ENCODE measurements at regions not wholly inside any gene's neighbourhood (a gene's known extent, or its start where the extent isn't known, plus 50 kb on each side); places are given as distances from the start of the nearest gene placed in this dataset.
A peak's percentile ranks its signal among the peaks of the same experiment; 100 is the strongest.
"Not testable (repeated sequence)": the region's sequence is repeated elsewhere in the genome, so short reads cannot be mapped to it uniquely, and the experiment has no call there.

DNA sequence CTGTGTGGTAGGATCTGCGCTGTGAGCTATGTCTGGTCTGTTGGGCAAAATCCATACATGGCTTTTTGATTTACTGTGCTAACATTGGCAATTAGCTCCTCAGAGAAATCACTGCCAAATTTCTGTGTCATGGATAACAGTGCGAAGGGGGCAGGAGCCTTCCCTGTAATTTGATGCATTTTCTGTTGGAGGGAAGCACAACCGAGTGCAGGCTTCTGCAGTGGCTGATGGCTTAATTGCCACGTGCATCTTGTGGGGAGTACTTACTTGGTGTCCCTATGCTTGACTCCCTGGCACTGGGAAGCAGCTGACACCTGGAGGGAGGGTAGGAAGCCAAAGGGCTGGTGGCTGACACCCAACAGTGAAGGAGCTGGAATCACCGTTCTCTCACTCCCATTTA is 99.3 kb upstream of the PROKR2 start:
- no peak for ATAC-seq
- Mint-ChIP-seq H3K27ac (no peak overlapping the region), H3K9me3 (no peaks in the 10 kb centered on the region), H3K36me3 (no peaks in the 10 kb centered on the region)
- no peak for DNase-seq (ENCODE audit: low spot score in 2 of 2)

DNA sequence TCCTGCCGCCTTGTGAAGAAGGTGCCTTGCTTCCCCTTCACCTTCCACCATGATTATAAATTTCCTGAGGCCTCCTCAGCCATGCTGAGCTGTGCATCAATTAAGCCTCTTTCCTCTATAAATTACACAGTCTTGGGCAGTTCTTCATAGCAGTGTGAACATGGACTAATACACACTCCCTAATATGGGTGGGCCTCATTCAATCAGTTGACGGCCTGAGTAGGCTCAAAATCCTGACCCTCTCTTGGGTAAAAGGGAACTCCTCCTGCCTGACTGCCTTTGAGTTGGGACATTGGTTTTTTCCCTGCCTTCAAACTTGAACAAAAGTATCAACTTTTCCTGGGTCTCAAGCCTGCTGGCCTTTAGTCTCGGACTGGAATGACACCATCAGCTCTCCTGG is 96.6 kb upstream of the PROKR2 start:
- no peak for ATAC-seq
- Mint-ChIP-seq H3K9me3 (no peaks in the 10 kb centered on the region), H3K36me3 (no peaks in the 10 kb centered on the region)

DNA sequence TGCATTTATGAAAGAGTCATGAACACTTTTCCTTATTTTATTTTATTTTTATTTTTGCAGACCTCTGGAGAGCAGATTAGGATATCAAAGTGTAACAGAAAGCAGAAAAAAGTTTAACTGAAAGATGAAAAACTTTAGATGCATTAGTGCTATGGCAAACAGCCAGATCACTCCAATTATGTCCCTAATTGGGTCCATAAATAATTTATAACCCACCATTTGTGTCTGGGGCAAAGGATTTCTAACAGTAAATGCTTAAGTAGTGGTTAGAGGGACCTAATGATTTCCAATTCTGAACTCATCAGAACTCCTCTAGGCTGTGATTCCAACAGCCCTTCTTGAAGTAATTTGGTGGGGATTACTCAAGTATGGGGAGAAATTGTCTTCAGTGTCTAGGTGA is 93.7 kb upstream of the PROKR2 start:
- Mint-ChIP-seq H3K27ac (no peak overlapping the region), H3K36me3 (peaks cover 0 to 4% of the 10 kb centered on the region in 2 donors), H3K9me3 (peaks cover 8 to 11% of the 10 kb centered on the region in 2 donors)
- no peak for DNase-seq (ENCODE audit: low spot score in 2 of 2)
- ATAC-seq, result no peak

More for the DNA sequence above, 96.6 kb upstream of the PROKR2 start:
- H3K27ac Mint-ChIP-seq, result no peak overlapping the region
- DNase-seq (ENCODE audit: low spot score in 2 of 2), result no peak

DNA sequence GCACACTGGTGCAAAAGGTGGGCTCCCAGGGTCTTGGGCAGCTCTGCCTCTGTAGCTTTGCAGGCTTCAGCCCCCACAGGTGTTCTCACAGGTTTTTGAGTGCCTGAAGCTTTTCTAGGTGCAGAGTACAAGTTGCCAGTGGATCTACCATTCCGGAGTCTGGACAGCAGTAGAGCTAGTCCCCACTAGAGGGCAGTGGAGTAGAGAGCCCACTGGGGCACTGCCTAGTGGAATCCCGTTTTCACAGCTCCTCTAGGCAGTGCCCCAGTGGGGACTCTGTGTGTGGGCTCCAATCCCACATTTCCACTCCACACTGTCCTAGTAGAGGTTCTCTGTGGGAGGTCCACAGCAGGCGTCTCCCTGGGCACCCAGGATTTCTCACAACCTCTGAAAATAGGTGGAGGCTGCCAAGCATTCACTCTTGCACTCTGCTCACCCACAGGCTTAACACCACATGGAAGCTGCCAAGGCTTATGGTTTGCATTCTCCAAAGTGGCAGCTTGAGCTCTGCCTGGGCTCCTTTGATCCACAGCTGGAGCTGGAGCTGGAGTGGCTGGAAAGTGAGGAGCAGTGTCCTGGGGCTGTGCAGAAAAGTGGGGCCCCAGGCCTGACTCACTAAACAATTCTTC is 86.3 kb upstream of the PROKR2 start:
- ATAC-seq, result peak in 1 of 2 donors; percentile 75
- Mint-ChIP-seq H3K27ac (no peak overlapping the region), H3K36me3 (peaks cover 0 to 5% of the 10 kb centered on the region in 2 donors), H3K9me3 (peaks cover 20 to 27% of the 10 kb centered on the region in 2 donors)
- peak in 1 of 2 donors; percentile 28 for DNase-seq (ENCODE audit: low spot score in 2 of 2)

DNA sequence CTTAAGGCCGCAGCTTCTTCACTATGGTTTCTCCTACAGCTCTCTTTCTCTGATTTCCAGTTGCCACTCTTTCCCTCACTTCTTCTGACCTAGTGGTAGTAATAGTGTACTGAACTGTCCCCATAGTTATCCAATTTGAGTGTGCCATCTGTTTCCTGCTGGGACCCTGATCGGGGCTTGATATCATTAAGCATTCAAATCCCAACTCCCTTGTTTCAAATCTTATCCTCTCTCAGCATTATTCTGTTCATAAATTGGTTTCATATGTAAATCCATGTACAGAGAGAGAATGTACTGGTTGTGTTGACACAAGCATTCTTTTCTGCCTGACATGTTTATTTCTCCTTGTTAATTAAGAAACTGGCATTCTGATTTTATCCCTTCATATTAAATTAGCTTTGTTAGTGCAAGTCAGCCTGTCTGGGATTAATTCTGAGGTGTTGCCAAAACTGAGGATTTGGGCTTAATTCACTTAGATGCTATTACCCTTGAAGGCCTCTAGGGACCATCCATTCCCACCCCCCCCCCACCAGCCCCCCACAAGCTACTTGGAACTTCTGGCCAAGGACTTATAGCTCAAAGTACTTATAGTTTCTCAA is 84.6 kb upstream of the PROKR2 start:
- H3K27ac Mint-ChIP-seq, result no peak overlapping the region
- DNase-seq (ENCODE audit: low spot score in 2 of 2) (no peak), ATAC-seq (no peak)
- H3K36me3 Mint-ChIP-seq, result peaks cover 0 to 5% of the 10 kb centered on the region in 2 donors
- peaks cover 20 to 21% of the 10 kb centered on the region in 2 donors for H3K9me3 Mint-ChIP-seq

DNA sequence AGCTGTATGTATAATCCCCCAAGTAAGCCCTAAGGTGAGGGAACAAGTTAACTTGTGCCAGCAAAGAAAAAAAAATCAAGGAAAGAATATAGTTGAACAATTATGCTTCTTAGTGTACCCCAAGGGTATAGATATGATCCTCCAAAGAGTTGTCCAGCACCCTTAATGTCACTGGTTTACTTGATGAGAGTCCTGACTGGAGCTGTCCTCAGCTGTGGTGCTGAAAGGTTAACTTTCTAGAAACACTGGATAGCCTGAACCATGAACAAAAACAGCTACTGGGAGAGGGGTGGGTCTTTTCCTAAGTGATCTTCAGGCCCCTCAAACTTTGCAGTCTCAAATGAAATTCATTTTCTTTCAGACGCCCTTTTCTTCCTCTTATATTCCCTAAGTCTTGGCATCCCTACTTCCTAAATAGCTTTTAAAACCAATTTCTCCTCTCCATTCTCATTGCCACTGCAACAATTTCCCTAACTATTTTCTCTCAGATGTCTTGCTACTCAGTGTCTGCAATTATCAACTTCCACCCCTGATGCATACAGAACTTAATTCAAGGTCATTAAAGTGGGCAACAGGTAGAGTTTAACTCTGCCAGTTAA is 83.5 kb upstream of the PROKR2 start:
- H3K9me3 Mint-ChIP-seq, result peaks cover 10 to 14% of the 10 kb centered on the region in 2 donors
- no peak overlapping the region for H3K27ac Mint-ChIP-seq
- no peaks in the 10 kb centered on the region for H3K36me3 Mint-ChIP-seq
- DNase-seq (ENCODE audit: low spot score in 2 of 2) (no peak), ATAC-seq (no peak)

DNA sequence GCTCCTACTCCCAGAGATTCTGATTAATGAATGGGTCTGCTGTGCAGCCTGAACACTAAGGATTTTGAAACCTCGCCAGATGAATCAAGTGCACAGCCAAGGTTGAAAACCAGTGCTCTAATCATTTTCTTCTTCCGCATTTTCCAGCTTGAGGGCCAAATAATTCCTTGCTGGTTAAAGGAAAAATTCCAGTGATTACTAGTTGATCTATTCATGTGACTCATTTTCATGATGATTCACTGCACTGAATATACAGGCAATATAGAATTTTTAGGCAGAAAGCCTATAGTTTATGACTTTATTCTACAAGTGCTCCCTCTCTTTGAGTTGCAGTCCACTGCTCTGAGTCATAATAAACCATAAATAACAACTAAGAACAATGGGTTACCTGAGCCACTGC is 80.6 kb upstream of the PROKR2 start:
- no peak overlapping the region for H3K27ac Mint-ChIP-seq
- H3K36me3 Mint-ChIP-seq, result no peaks in the 10 kb centered on the region
- peaks cover 0 to 4% of the 10 kb centered on the region in 2 donors for H3K9me3 Mint-ChIP-seq
- no peak for ATAC-seq
- no peak for DNase-seq (ENCODE audit: low spot score in 2 of 2)

DNA sequence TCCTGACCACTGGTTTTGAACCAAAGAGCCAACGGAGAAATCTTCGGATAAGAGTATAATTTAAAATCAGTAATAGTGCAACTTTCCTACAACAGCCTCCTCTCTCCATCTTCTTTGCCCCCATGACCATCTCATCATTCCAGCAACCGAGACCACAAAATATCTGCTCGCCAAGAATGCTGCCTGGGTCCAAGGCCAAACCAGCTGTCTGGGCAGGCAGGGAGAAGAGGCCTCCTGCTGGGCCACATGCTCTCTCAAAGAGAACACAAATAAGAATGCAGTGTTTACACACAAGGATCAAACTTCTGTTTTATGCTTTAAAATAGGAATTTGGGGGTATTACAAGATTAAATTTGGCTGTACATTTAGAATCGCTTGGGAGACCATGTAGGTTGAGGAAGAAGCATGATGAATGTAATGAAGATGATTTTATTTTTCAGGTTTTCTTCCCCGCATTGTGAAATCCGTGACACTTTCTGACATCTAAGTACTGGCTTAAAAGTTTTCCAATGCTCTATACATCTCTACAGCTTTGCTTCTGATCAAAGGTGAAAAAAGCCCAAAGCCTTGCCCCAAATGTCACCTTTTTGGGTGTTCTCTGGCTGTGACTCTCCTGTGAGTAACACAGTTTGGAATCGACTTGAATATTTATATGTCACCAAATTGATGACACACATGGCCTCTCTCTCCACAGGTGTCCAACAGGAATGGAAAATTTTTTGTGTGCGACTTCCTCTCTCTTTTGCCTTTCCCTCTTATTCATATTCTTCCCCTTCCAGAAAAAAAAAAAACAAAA is 79.4 kb upstream of the PROKR2 start:
- Mint-ChIP-seq H3K36me3 (no peaks in the 10 kb centered on the region), H3K27ac (no peak overlapping the region), H3K9me3 (peaks cover 0 to 4% of the 10 kb centered on the region in 2 donors)
- DNase-seq (ENCODE audit: low spot score in 2 of 2), result no peak
- no peak for ATAC-seq

DNA sequence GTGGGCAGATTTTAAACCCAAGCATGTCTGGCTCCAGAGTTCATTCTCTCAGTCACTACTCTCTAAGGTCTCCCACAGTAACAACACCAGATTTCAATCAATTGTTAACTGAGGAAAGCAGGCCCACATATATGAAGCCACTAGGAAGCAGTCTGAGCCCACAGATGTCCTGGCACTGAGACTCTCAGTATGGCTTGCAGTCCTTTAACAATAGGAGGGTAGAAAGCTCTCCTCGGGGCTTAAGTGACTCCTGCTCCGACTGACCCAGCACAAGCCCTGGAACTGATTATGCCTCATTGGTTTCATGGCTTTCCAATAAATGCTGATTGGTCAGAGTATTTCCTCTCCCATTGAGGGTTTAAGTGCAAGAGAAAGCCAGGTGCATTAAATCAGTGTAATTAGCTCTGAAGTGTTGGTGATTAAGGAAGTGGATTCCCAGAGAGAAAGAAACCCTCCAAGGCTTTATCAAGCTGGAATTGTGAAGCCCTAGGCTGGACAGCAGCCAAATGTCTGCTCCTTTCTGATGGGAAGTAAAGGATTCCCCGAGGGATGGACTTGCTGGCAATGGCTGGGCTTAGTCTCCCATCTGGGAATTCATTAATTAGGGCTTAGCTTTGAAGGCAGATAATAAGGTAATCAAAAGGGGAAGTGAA is 76.6 kb upstream of the PROKR2 start:
- Mint-ChIP-seq H3K27ac (no peak overlapping the region), H3K9me3 (peaks cover 0 to 4% of the 10 kb centered on the region in 2 donors), H3K36me3 (no peaks in the 10 kb centered on the region)
- ATAC-seq (no peak), DNase-seq (ENCODE audit: low spot score in 2 of 2) (no peak)

DNA sequence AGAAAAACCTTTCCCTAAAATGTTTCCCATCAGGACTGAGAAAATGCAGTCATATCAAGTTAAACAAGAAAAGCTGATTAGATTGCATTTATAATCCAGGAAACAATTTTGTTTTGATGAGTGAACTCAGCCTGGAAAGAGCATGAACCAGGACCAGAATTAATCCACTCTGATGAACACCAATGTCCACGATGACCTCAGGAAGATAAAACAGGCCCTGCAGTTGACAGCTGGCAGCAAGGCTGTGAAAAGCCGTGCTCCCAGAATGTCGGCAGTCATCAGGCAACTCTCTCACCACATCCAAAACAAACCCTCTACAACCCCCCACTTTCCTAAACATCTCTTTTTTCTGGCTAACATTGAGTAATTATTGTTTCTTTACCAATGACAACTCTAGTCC is 74.0 kb upstream of the PROKR2 start:
- no peak overlapping the region for H3K27ac Mint-ChIP-seq
- DNase-seq (ENCODE audit: low spot score in 2 of 2) (no peak), ATAC-seq (no peak)
- no peaks in the 10 kb centered on the region for H3K36me3 Mint-ChIP-seq
- peaks cover 4% of the 10 kb centered on the region in 2 donors for H3K9me3 Mint-ChIP-seq

DNA sequence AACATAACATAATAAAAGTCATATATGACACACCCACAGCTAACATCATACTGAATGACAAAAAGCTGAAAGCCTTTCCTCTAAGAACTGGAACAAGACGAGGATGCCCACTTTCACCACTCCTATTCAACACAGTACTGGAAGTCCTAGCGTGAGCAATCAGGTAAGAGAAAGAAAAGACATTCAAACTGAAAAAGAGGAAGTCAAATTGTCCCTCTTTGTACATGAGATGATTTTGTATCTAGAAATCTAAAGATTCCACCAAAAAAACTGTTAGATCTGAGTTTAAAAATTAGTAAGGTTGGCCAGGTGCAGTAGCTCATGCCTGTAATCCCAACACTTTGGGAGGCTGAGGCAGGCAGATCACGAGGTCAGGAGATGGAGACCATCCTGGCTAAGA is 70.1 kb upstream of the PROKR2 start:
- ATAC-seq; H3K27ac Mint-ChIP-seq; DNase-seq (ENCODE audit: low spot score in 2 of 2); H3K36me3 Mint-ChIP-seq: not testable (repeated sequence)
- peaks cover 14% of the 10 kb centered on the region in 2 donors for H3K9me3 Mint-ChIP-seq

DNA sequence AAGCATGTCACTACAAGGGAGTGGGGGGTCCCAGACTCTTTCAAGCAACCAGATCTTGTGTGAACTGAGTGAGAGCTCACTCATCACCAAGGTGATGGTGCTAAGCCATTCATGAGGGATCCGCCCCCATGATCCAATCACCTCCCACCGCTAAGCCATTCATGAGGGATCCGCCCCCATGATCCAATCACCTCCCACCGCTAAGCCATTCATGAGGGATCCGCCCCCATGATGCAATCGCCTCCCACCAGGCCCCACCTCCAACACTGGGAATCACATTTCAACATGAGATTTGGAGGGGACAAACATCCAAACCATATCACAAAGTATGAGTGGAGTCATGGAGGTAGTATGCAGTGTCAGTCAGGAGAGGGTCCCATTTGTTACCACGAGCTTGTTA is 64.8 kb upstream of the PROKR2 start:
- H3K36me3 Mint-ChIP-seq; H3K27ac Mint-ChIP-seq; DNase-seq (ENCODE audit: low spot score in 2 of 2); ATAC-seq: not testable (repeated sequence)
- peaks cover 11 to 14% of the 10 kb centered on the region in 2 donors for H3K9me3 Mint-ChIP-seq

DNA sequence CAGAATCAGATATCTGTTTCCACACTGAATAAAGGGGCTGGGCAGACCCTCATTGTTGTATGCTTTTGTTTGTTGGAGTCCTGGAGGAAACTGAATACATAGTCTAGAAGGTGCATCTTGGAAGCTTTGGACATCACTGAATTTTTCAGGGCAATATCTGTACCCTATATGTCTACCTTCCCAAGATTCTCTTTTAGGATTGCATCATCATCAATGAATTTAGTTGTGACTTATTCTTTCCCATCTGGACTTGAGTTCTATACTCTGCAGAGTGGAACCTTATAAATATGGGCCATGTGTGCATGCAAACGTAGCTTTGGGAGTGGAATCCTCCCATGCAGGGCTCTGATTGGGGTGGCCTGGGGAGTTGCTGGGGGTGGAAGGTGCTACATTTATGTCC is 60.7 kb upstream of the PROKR2 start:
- Mint-ChIP-seq H3K27ac (no peak overlapping the region), H3K36me3 (no peaks in the 10 kb centered on the region), H3K9me3 (no peaks in the 10 kb centered on the region)
- no peak for DNase-seq (ENCODE audit: low spot score in 2 of 2)
- ATAC-seq, result no peak

DNA sequence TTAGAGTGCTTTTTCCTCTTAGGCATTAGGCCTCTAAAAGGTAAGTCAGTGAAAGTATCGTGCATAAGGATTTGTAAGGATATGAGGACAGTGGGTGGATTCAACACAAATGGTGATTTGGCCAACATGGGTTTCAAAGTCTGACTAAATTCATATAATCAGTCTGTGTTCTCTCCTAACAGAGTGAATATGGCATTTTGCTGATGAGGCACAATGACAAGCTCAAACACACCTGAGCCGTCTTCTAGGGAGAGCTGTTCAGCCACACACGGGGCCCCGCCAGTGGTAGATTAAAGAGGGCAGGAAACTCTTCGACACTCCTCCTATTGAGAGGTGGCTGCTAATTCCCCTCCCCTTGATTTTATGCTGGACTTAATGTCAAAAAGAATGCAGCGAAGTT is 59.5 kb upstream of the PROKR2 start:
- no peaks in the 10 kb centered on the region for H3K9me3 Mint-ChIP-seq
- H3K36me3 Mint-ChIP-seq, result no peaks in the 10 kb centered on the region
- DNase-seq (ENCODE audit: low spot score in 2 of 2), result no peak
- no peak overlapping the region for H3K27ac Mint-ChIP-seq
- no peak for ATAC-seq

DNA sequence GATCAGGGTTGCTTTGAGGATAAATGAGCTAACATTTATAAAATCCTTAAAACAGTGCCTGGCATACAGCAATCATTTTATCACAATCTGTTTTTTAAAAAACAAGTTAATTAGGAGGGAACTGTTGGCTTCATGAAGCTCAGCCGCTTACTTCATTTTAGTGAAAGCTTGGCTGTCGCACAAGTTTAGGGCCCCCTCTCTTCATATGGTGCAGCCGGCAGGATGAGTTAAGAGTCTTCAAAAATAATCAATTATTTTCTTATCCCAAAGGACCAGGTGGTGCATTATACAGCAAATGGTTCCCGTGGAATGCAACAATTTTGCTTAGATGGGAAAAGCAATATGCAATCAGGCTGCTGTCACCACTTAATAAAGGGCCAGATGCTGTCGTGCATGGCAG is 57.4 kb upstream of the PROKR2 start:
- no peaks in the 10 kb centered on the region for H3K36me3 Mint-ChIP-seq
- no peaks in the 10 kb centered on the region for H3K9me3 Mint-ChIP-seq
- no peak for ATAC-seq
- H3K27ac Mint-ChIP-seq, result no peak overlapping the region
- DNase-seq (ENCODE audit: low spot score in 2 of 2), result no peak

DNA sequence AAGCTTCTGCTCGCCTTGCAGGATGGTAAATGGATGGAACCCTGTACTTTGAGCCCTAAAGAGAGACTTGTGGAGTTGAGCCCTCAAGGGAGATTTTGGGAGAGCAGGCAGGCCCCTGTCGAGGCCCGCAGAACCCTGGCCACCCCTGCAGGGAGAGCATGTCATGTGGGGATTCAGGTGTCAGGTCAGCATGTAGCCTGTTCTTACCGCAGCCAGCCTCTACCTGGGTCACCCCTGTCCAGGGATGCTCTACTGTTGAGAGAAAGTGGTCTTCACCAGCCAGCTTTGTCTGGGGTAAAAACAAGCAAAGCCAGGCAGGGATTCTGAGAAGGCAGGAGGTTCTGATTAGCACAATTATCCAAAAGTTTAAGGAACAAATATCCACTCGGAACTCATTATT is 55.6 kb upstream of the PROKR2 start:
- Mint-ChIP-seq H3K9me3 (no peaks in the 10 kb centered on the region), H3K36me3 (no peaks in the 10 kb centered on the region), H3K27ac (no peak overlapping the region)
- DNase-seq (ENCODE audit: low spot score in 2 of 2), result no peak
- no peak for ATAC-seq

DNA sequence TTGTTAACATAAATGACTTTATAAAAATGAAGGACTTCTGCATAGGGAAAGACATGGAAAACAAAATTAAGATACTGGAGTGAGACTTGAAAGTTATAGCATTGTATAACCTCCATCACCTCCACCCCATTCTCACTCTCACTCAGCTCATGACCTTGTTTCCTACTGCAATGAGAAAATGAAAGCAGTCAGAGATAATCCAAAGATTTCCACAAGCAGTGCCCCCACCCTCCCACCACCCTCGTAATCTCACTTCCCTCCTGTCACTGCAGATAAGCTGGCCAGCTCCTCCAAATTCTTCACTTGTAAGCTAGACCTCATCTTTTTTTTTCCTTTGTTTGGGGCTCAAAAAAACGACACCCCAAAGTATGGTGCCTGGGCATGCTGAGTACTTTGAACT is 52.9 kb upstream of the PROKR2 start:
- no peak for DNase-seq (ENCODE audit: low spot score in 2 of 2)
- Mint-ChIP-seq H3K9me3 (peaks cover under 1 to 2% of the 10 kb centered on the region in 2 donors), H3K27ac (no peak overlapping the region), H3K36me3 (peaks cover 0 to 2% of the 10 kb centered on the region in 2 donors)
- ATAC-seq, result peak in 1 of 2 donors; percentile 85
